ENCODE measurements at regions not wholly inside any gene's neighbourhood (a gene's known extent, or its start where the extent isn't known, plus 50 kb on each side); places are given as distances from the start of the nearest gene placed in this dataset.

DNA sequence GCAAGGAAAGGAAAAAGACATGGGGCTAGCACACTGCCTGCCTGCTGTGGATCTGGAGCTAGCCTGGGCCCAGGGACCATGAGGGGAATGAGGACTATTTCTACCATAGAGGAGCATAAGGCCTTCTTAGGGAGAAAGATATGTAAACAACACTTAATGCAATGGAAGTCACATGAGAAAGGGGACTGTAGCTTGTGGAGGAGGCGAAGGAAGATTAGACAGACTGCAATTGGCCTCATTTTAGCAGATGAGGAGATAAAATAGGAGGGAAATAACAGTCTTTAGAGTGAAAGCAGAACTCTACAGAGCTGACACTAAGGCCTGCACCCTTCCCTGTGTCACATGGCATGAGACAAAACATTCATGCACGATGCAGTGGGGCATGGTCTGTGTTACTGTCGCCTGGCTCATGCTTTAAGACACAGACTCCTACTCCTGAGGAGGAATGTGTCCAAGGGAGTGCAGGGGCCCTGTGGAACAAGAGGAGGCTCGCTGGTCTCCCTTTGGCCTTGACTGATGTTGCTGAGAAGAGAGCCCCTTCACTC, 829.3 kb upstream of the IGFBP3 start:
- DNase-seq, result no peak

DNA sequence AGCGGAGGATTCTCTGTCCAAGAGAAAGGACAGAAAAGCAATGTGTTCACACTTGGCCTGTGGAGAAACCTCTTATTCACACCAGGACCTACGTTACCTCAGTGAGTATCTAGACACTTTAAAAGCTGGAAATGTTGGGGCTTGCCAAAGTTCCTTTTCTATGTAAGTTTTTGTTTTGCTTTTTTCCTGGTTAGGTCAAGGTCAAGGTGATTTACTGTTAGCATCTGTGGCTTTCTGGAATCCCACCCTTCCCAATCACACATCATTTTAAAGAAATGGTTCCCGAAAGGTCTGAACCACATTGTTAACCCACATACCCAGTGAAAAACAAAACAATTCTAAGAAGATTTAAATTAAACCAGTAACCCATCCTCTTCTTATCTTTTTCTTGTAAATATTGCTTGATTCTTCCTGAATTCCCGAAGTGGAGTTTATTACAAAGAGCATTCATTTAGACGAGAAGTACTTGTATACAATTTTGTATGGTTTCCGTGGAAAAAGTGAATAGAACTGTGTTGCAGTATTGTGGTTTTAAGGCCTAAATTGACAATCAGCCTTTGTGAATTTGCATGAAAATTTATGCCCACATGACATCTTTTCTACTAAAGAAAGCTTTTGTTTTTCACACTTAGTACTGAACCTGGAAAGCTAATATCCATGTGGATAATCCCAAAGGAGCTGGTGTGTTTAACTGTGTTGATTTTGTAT, 827.0 kb upstream of the IGFBP3 start:
- DNase-seq, result no peak

DNA sequence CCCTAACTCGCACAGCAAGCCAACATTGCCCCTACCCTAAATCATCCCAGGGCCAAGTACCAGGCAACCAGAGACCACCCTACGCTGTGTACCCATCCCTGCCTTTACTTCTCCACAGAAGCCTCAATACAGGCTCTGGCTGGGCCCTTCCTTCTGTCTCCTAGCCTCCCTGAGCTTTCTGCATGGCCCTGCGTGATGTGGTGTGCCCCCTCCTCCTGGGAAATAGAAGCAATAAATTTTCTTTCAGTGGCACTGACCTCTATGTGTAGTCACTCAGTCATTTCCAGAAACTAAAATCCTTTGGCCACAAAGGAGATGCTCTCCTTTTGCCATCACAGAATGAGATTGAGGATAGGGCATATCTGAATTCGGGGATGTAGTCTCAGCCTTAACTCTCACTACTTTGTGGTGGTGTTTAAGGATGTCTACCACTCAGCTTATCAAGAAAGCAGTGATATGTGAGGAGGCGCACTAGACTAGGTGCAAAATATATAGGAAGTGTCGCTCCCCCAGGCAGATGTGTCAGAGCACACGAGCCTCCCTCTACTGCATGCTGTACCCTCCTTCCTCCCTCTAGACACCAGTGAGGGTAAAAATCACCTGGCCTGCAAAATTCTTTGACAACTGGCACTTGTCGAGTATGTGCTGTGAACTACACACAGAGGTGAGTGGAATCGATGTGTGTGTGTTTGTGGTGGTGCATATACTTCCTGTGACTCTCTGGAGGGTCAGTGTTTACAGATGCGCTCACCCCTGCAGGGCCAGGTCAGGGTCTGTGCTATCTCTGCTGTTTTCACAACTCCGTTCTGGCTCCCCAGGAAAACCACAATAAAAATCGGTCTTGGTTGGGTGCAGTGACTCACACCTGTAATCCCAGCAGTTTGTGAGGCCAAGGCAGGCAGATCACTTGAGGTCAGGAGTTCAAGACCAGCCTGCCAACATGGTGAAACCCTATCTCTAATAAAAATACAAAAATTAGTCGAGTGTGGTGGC, 825.9 kb upstream of the IGFBP3 start:
- no peak for DNase-seq

DNA sequence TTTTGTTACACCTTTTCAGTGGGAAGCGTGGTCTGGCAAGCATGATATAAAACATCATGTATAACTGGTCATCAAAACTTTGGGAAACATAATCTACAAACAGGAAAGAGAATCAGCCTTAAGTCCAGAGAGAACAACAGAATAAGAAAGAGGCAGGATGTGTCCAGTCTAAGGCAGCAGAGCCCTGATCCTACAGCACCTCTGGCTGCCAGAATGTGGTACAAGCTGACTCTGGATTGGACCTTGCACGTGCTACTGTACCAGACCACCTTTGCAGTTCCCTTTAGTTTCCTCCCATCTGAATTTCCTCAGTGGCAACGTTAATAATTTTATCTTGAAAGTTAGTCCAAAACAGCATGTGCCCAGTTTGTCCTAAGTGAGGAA, 824.6 kb upstream of the IGFBP3 start:
- DNase-seq, result no peak

DNA sequence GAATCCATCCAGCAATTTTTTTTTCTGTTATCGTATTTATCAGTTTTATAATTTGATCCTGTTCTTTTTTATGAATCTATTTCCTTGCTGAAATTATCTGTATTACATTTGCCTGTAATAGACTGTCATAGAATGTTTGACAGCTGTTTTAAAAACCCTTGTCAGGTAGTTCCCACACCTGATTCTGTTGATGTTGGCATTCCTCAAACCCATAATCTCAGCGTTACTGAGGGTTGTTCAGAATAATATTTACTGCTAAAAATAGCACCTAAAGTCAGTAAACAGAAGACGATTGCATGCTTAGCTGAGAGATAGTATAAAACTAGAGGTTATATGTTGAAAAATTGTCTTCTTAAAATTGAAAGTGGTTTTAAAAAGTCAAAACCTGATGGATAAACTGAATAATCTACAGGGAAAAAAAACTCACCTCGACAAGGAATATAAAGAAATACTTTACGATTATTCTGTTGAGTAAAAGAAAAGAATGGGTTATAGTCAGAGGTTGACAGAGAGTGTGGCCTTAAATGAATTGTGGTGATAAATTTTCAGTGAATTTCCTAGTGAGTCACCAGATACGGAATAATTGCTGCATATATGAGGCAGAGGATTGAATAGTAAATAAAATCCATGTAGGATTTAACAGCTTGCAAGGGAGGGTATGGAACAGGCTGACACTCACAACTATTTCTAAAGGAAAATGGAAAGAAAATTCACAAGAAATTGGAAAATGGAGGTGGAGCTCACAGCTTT, 824.1 kb upstream of the IGFBP3 start:
- DNase-seq, result no peak

DNA sequence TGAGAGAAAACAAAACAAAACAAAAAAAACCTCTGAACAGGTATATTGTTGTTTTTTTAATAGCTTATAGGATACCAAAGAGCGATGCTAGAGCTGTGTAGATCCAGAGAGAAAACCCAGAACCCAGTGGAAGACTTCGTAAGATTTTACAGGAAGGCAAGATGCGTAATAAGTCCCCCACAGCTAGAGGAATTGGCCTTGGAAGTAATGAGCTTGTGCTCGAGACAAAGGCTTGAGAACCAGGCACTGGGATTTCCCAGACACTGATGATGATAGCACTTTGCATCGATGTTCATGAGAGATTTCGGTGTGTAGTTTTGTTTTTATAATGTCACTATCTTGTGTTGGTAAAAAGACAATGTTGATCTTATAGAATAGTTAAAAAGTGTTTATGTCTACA, 821.5 kb upstream of the IGFBP3 start:
- DNase-seq, result no peak

DNA sequence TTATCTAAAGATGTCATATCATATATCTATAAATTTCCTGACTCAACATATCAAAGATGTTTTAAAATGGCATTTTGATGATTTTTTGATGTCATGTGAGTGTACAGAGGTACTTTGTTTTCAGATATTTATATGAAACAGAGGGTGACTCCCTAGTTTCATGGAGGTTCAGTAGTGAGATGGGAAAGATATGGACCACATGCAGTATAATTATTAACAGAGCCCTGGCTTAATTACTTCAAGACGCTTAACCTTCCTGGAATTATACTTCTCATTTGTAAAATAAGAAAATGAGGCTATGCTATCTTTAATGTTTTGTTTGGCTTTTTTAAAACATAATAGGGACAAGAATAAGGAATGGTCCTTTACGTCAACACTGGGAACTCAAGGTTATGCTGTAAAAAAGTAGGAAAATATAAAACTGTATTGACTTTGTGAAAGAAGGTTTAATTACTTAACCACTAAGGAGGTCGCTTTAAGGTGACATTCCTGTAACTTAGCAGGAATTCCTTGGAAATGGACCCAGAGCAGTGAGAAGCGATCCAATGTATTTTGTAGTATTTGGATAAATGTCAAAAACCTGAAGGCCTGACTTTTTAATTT, 821.0 kb upstream of the IGFBP3 start:
- DNase-seq, result no peak

DNA sequence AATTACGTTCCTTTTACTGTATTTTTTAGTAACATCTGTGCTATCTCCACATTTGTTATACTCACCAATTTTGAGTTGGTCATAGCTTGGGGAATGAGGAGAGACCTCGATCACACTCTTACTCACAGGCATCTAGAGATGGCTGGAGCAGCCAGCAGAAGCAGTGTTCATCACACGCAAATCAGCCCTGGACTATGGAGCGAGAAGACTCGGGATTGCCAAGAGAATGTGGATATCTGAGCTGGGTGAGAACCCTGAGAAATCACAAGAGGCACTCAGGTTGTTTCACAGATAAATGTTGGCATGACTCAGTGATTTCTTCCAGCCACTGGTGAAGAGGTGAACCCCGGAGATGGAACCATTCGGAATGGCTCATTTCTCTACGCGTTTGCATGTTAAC, 820.1 kb upstream of the IGFBP3 start:
- DNase-seq, result no peak

DNA sequence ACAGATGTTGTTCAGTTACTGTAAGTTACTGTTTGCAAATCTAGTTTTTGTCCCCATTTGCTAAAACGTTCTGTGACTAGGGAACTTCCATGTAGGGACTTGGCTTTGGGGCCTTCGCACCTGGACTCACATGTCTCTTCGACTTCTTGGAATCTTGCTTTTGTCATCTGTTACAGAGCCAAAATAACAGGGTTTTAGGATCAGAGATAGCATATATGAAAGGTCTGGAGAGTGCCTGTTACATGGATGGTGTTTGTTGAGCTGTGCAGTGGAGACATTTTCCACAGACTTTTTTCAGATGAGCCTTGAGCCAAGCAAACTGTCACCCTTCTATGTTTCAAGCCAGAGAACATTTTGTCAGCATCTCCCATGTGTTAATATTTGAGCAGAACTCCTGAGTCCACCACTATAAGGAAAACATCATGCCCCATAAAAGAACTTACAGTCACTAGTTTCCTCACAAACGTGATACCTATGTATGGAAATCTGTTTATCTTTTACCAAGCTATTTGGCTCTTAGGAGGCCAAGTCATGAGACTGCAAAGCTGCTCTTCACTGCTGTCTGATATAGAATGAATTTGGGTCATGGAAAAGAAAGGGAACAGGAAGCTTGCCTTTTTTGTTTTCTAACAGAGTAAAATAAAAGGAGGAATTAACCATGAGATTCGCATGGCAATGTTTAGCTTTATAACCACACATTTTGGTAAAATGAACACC, 818.6 kb upstream of the IGFBP3 start:
- no peak for DNase-seq

DNA sequence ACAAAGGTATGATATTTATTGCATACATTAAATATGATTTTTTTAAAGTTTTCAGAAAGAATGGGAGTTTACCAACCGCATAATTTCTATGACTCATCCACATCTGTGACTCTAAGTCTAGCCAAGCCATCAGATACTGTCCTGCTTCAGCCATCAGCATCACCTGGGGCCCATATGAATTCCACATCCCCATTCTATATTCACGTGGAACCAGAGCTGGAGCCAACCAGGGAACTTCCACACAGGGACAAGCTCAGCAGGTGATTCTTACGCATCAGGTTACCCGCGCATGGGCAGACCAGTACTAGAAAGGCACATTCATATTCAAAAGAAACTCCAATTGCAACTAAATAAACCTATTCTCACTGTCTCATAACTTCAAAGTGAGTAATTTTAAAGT, 817.7 kb upstream of the IGFBP3 start:
- DNase-seq, result no peak

DNA sequence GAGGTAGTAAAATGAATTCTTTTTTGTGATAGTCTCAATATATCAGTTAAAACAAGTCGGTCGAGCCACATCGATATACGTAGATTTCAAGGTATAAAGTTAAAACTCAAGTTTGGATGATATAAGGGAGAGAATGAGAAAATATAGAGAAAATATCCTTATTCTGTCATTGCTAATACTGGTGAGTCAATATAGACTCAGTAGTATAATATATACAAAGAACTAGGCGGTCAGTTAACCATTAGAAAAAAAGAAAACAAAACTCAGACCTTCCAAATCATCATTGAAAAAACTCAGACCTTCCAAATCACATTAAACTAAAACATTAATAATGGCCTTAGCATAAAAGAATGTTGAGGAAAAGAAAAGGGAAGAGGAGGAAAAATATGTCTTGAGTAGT, 817.1 kb upstream of the IGFBP3 start:
- DNase-seq, result no peak

DNA sequence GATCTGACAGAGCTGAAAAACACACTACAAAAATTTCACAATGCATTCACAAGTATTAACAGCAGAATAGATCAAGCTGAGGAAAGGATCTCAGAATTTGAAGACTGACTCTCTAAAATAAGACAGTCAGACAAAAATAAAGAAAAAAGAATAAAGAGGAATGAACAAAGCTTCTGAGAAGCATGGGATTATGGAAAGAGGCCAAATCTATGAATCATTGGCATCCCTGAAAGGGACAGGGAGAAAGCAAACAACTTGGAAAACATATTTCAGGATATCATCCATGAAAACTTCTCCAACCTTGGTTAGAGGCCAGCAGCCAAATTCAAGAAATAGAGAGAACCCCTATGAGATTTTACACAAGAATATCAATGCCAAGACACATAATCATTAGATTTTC, 804.8 kb upstream of the IGFBP3 start:
- DNase-seq, result no peak

DNA sequence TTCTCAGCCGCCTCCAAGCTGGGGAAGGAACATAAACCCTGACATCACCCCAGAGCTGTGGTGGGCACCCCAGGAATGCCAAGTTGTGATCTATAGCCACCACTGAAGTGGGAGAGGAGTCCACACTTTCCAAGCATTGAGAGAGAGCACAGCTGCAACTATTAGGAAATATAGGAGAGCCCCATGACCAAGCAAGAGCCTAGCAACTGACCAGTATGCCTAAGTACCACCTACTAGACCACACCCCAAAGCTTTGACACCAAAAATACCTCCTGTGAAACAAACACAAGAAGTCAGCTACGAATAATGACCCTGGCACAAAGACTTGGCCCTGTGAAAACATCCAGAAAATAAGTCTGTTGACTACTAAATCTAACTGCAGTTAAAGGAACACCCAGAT, 804.1 kb upstream of the IGFBP3 start:
- DNase-seq, result no peak

DNA sequence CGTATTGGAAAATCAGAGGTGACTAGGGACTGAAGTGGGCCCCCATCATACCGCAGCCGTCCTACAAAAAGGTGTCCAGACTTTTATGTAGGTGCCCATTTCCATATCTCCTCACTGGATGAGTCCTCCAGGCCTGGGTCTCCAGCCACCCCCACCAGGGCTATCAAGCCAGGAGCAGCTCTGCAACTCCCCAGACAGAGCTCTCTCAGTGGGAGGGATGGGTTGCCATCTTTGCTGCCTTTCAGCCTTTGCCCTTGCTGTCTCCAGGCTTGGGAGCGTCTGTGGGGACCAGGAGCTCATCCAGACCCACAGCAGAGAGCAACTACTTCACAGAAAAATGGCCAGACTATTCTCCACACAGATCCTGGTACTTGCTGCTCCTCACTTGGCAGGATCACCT, 802.7 kb upstream of the IGFBP3 start:
- DNase-seq, result no peak

DNA sequence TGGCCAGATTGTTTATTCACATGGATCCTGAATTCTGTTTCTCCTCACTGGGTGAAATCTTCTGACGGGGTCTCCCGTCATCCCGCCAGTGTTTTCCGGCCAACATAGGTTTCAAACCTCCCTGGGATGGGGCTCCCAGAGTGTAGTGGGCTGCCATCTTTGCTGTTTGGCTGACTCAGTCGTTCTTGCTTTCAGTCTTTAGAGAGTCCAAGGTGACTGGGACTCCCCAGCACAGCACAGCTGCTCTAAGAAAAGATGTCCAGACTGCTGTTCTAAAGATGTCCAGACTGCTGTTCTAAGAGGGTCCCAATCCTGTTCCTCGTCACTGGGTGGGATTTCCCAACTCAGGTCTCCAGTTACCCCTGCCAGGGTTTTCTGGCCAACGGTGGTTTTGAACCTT, 801.9 kb upstream of the IGFBP3 start:
- DNase-seq, result no peak

DNA sequence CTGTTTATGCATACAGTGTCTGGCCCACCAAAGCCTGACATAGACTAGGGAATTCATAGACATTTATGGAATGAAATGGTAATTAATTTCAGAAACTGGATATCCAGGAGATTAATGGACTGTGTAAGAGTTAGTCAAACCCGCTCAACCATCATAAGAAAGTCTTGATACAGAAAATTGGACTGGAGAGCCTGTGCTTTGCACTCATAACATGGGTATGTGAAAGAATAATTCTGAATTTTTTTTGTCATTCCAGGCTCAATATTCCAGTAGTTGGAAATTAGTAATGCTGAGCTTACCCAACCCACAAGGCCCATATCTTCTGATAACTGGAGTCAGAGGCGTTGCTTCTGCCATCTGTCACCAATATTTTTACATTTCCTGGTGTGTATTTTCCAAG, 799.7 kb upstream of the IGFBP3 start:
- DNase-seq, result no peak

DNA sequence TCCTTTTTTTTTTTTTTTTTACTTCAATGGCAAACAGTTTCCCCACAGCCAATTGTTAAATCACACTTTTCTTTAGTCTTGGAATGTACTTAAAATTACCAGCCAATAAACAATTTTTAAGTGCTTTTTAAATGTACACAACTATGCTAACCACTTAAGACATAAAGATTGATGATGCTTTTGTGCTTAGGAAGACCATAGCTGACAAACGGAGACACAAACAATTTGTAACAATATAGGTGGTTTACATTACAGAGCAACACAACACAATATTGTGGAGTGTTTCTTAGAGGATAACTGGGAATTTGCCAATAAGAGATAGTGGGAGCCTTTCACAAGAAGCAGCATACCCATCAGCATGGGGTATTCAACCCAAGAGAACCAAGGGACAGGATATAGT, 798.5 kb upstream of the IGFBP3 start:
- no peak for DNase-seq

DNA sequence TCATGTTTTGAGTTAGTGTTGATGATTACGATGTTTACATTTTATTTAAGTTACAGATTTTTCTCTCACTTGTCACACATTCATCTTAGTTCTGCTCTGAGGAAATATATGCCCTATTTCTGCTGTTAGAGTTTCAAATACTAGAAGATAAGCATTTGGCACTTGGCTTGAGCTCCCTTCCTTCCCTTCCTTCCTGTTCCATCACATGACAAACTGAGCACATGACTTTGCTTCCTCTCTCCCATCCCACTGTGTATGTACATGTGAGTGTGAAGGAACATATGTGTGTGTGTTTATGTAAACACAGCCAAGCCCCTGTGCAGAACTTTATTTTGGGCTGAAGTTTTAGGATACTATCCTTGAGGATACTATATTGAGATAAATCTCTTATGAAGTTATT, 795.9 kb upstream of the IGFBP3 start:
- DNase-seq, result no peak

DNA sequence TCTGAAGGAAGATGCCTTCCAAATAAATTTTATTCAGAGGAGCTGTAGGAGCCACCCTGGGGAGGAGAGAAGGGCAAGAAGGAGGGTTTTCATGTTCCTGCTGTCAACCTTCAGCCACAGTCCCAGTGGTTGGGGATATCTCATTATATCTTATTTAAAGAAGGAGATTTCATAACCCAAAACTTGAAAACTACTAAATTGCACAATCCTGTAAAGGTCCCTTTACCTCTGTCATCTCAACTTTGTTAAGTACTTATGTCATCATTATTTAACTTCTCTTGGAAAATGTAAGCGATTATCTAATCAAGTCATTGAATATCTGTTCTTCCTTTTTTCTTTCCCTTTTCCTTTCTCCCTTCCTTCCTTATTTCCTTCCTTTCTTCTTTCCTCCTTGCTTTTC, 794.5 kb upstream of the IGFBP3 start:
- no peak for DNase-seq

DNA sequence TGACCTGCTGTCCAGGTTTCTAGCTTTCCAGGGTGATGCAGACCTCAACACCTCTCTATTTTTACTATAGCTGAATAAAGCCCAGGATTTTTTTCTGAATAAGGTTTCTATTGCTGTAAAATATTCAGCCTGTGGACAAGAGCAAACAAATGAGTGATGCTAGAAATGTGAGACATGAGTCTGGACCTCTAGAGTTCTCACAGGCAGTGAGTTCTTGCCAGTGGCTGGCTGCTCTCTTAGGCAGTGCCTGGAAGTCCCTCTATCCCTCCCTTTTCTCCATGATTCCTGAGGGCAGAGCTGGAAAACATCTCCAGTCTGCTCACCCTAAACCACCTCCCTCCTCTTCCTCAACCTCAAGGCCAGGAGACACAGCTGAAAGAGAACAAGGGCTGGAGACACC, 793.8 kb upstream of the IGFBP3 start:
- no peak for DNase-seq

DNA sequence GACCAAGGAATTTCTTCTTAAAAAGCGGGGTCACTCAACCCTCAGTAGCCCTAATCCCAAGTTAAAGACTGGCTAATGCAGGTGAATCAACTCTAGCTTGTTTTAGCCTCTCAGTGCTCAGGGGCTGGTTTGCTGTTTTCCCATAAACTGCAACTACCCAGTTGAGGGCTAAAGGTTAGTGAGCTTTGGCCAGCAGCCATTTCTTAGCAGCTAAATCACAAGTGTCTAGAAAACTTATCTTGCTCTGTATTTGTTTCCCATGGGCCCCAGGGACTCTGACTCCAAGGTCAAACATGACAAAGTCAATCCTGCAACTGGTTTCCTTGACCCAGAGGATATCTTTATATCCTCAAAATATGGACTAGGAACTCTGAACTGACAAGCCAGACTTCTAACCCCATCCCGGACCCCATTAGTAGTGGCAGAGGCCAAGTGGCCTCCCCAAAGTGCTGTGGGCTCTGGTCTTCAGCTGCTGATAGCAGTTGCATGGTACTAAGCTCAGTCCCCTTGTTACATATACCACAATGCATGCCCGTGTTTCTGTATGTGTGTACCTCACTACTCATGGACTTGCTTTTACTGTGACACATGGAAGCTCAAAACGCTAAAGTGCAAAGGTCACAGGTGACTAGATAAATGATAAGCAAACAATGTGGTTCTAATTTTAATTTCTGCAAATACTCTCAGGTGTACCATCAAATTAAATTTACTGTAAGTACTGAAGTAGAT, 793.0 kb upstream of the IGFBP3 start:
- no peak for DNase-seq

DNA sequence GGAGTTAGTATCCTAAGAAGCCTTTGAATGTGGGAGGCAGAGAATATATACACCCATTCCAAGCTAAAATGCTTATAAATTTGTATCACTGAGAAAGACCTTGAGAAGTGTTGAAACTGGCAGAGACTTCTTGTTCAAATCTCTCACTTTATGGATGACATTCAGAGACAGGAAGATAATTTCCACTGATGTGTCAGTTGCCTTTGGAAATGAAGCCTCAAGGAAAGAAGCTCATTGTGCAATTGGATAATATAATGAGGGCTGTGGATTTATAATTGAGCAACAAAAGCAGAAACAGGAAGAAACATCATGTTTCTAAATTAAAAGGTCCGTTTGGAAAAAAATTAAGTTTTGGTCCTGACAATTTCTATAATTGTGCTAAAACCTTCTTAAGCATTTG, 789.9 kb upstream of the IGFBP3 start:
- DNase-seq, result no peak

Data from midbrain (tissue), 1 donor.